HG03045 (cell line): ENCODE measurements at regions not wholly inside any gene's neighbourhood (a gene's known extent, or its start where the extent isn't known, plus 50 kb on each side); places are given as distances from the start of the nearest gene placed in this dataset.
"Not testable (repeated sequence)": the region's sequence is repeated elsewhere in the genome, so short reads cannot be mapped to it uniquely, and the experiment has no call there.

ENCODE experiments used
- ATAC-seq: cut with Tn5 transposase; IDR thresholded peaks from one replicate; pipeline ENCODE4 v1.9.1; 2021; ENCODE audit warnings: mild to moderate bottlenecking, moderate library complexity; ENCODE audit not compliant: unreplicated experiment

GRCh38 chr18:67805261-67805660, 288.7 kb upstream of the DSEL start:
- ATAC-seq = no peak

- no peak for ATAC-seq
Measured at GRCh38 chr18:67794521-67794920, 278.0 kb upstream of the DSEL start.

- ATAC-seq = no peak
Measured at GRCh38 chr18:67790527-67790926, 274.0 kb upstream of the DSEL start.

- ATAC-seq = no peak
Measured at GRCh38 chr18:67789165-67789545, 272.6 kb upstream of the DSEL start.

- no peak for ATAC-seq
Measured at GRCh38 chr18:67788310-67789164, 272.0 kb upstream of the DSEL start.

- ATAC-seq = no peak
Measured at GRCh38 chr18:67783196-67783946, 266.9 kb upstream of the DSEL start.

GRCh38 chr18:67778016-67778415, 261.5 kb upstream of the DSEL start:
- ATAC-seq = no peak

GRCh38 chr18:67776929-67777328, 260.4 kb upstream of the DSEL start:
- ATAC-seq = no peak

- ATAC-seq = no peak
Measured at GRCh38 chr18:67771271-67771670, 254.8 kb upstream of the DSEL start.

- no peak for ATAC-seq
Measured at GRCh38 chr18:67770520-67770919, 254.0 kb upstream of the DSEL start.

- no peak for ATAC-seq
Measured at GRCh38 chr18:67766930-67767329, 250.4 kb upstream of the DSEL start.

- not testable (repeated sequence) for ATAC-seq
Measured at GRCh38 chr18:67752211-67752610, 235.7 kb upstream of the DSEL start.

GRCh38 chr18:67742954-67743353, 226.4 kb upstream of the DSEL start:
- no peak for ATAC-seq

GRCh38 chr18:67742525-67742924, 226.0 kb upstream of the DSEL start:
- no peak for ATAC-seq

- ATAC-seq = no peak
Measured at GRCh38 chr18:67735506-67735905, 219.0 kb upstream of the DSEL start.

GRCh38 chr18:67733088-67733487, 216.6 kb upstream of the DSEL start:
- no peak for ATAC-seq

- no peak for ATAC-seq
Measured at GRCh38 chr18:67731851-67732250, 215.3 kb upstream of the DSEL start.

- ATAC-seq = no peak
Measured at GRCh38 chr18:67730886-67731285, 214.4 kb upstream of the DSEL start.

- ATAC-seq = no peak
Measured at GRCh38 chr18:67728364-67728763, 211.8 kb upstream of the DSEL start.

GRCh38 chr18:67726882-67727281, 210.4 kb upstream of the DSEL start:
- ATAC-seq = no peak

GRCh38 chr18:67717800-67718199, 201.3 kb upstream of the DSEL start:
- ATAC-seq = no peak

- no peak for ATAC-seq
Measured at GRCh38 chr18:67715567-67715966, 199.0 kb upstream of the DSEL start.
